Ishikawa (cell line): ENCODE measurements at regions not wholly inside any gene's neighbourhood (a gene's known extent, or its start where the extent isn't known, plus 50 kb on each side); places are given as distances from the start of the nearest gene placed in this dataset.

Experiments
- MAX ChIP-seq: IDR thresholded peaks from 2 replicates; pipeline ENCODE4 v1.6.1; 2012
- NFIC ChIP-seq: IDR thresholded peaks from 2 replicates; pipeline ENCODE4 v1.6.1; 2012
- RAD21 ChIP-seq: IDR thresholded peaks from 2 replicates; pipeline ENCODE4 v1.6.1; 2012; ENCODE audit warnings: low read depth
- REST ChIP-seq: IDR thresholded peaks from 2 replicates; pipeline ENCODE4 v1.6.1; 2012; ENCODE audit warnings: low read depth, mild to moderate bottlenecking
- TAF1 ChIP-seq: IDR thresholded peaks from 2 replicates; pipeline ENCODE4 v1.6.1; 2012; ENCODE audit warnings: low read depth, mild to moderate bottlenecking
- USF1 ChIP-seq: IDR thresholded peaks from 2 replicates; pipeline ENCODE4 v1.6.1; 2012
- YY1 ChIP-seq: IDR thresholded peaks from 2 replicates; pipeline ENCODE4 v1.6.1; 2012; ENCODE audit warnings: low read depth

GRCh38 chr9:38160613-38161215, 91.7 kb upstream of the SHB start:
- no peak for TF ChIP-seq TAF1
- no peak for TF ChIP-seq REST
- no peak for TF ChIP-seq USF1
- TF ChIP-seq RAD21: peak; percentile 72
- no peak for TF ChIP-seq YY1
- TF ChIP-seq MAX: no peak
- TF ChIP-seq NFIC: no peak
